ENCODE measurements at regions not wholly inside any gene's neighbourhood (a gene's known extent, or its start where the extent isn't known, plus 50 kb on each side); places are given as distances from the start of the nearest gene placed in this dataset.
A peak's percentile ranks its signal among the peaks of the same experiment; 100 is the strongest.
"Not testable (repeated sequence)": the region's sequence is repeated elsewhere in the genome, so short reads cannot be mapped to it uniquely, and the experiment has no call there.

- DNase-seq, result no peak
These were observed 128.1 kb upstream of the HPF1 start for GRCh38 chr4:169885893-169886292.

GRCh38 chr4:169881769-169882168, 124.0 kb upstream of the HPF1 start:
- DNase-seq, result no peak

GRCh38 chr4:169870507-169870906, 112.8 kb upstream of the HPF1 start:
- DNase-seq, result no peak

- no peak for DNase-seq
These were observed 111.7 kb upstream of the HPF1 start for GRCh38 chr4:169869490-169869889.

GRCh38 chr4:169861593-169861992, 103.8 kb upstream of the HPF1 start:
- DNase-seq, result no peak

GRCh38 chr4:169859366-169860216, 101.8 kb upstream of the HPF1 start:
- no peak for DNase-seq

GRCh38 chr4:169854090-169854489, 96.3 kb upstream of the HPF1 start:
- DNase-seq, result no peak

GRCh38 chr4:169852481-169852880, 94.7 kb upstream of the HPF1 start:
- no peak for DNase-seq

- DNase-seq, result no peak
These were observed 94.0 kb upstream of the HPF1 start for GRCh38 chr4:169851750-169852149.

GRCh38 chr4:169849456-169849855, 91.7 kb upstream of the HPF1 start:
- DNase-seq, result no peak

GRCh38 chr4:169848018-169848417, 90.3 kb upstream of the HPF1 start:
- no peak for DNase-seq

GRCh38 chr4:169847171-169847570, 89.4 kb upstream of the HPF1 start:
- no peak for DNase-seq

GRCh38 chr4:169846396-169846795, 88.7 kb upstream of the HPF1 start:
- DNase-seq, result no peak

- no peak for DNase-seq
These were observed 84.0 kb upstream of the HPF1 start for GRCh38 chr4:169841776-169842175.

- DNase-seq, result no peak
These were observed 82.8 kb upstream of the HPF1 start for GRCh38 chr4:169840554-169840953.

GRCh38 chr4:169828329-169828728, 70.6 kb upstream of the HPF1 start:
- not testable (repeated sequence) for DNase-seq

- no peak for DNase-seq
These were observed 69.0 kb upstream of the HPF1 start for GRCh38 chr4:169826634-169827187.

GRCh38 chr4:169823685-169824084, 65.9 kb upstream of the HPF1 start:
- peak; percentile 69 for DNase-seq

- no peak for DNase-seq
These were observed 63.7 kb upstream of the HPF1 start for GRCh38 chr4:169821402-169821801.

- DNase-seq, result peak; percentile 25
These were observed 60.4 kb upstream of the HPF1 start for GRCh38 chr4:169818063-169818679.

- no peak for DNase-seq
These were observed 57.9 kb upstream of the HPF1 start for GRCh38 chr4:169815606-169816005.

GRCh38 chr4:169811476-169811875, 53.7 kb upstream of the HPF1 start:
- no peak for DNase-seq

GRCh38 chr4:169810325-169811323, 52.9 kb upstream of the HPF1 start:
- DNase-seq, result peak; percentile 24

All from right hindlimb (tissue), 1 donor.